ENCODE measurements at regions not wholly inside any gene's neighbourhood (a gene's known extent, or its start where the extent isn't known, plus 50 kb on each side); places are given as distances from the start of the nearest gene placed in this dataset.

- Histone ChIP-seq H3K4me1 (ENCODE audit: insufficient read depth, low read length) (no peaks in the 10 kb centered on the region), H3K79me2 (ENCODE audit: insufficient read depth, low read length) (no peaks in the 10 kb centered on the region), H3K4me3 (replicated peaks in 1 of 3; ENCODE audit: insufficient read depth in 1 of 3, low read depth in 2 of 3, low read length in 3 of 3) (no peak overlapping the region), H3K4me2 (ENCODE audit: low read depth, low read length) (no peak overlapping the region), H3K9ac (ENCODE audit: insufficient read depth, low read depth, low read length) (no peak overlapping the region), H3K27ac (ENCODE audit: extremely low read length, insufficient read depth, low read length) (no peak overlapping the region), H2AFZ (ENCODE audit: low read length) (no peak overlapping the region), H3K9me3 (ENCODE audit: low read length) (no peaks in the 10 kb centered on the region), H4K20me1 (ENCODE audit: insufficient read depth, low read length) (no peaks in the 10 kb centered on the region), H3K27me3 (ENCODE audit: control insufficient read depth in 1 of 2, insufficient read depth in 2 of 2, low read length in 2 of 2) (peaks cover 0 to 1% of the 10 kb centered on the region in 2 experiments; a peak in 1 of 5 replicates), H3K36me3 (replicated peaks in 1 of 2; ENCODE audit: control insufficient read depth in 1 of 2, insufficient read depth in 2 of 2, low read length in 2 of 2) (no peaks in the 10 kb centered on the region)
- TF ChIP-seq CREM (IDR thresholded peaks at IDR 0.05) = no peak
- no peak for TF ChIP-seq CREM (CRISPR knock-in tag; IDR thresholded peaks at IDR 0.05)
- no peak for TF ChIP-seq GATAD2A (CRISPR knock-in tag; IDR thresholded peaks at IDR 0.05)
- no peak for TF ChIP-seq GLMP (CRISPR knock-in tag; IDR thresholded peaks at IDR 0.05; ENCODE audit: borderline replicate concordance)
- TF ChIP-seq SKIL (CRISPR knock-in tag; IDR thresholded peaks at IDR 0.05; ENCODE audit: borderline replicate concordance) = no peak
- TF ChIP-seq PHB2 (IDR thresholded peaks at IDR 0.05; ENCODE audit: partially characterized antibody) = no peak
- no peak for TF ChIP-seq ZIK1 (CRISPR knock-in tag; IDR thresholded peaks at IDR 0.05; ENCODE audit: borderline replicate concordance, low read depth)
- no peak for TF ChIP-seq ATF5 (CRISPR knock-in tag; IDR thresholded peaks at IDR 0.05; ENCODE audit: low read depth)
- no peak for TF ChIP-seq GMEB1 (CRISPR knock-in tag; IDR thresholded peaks at IDR 0.05; ENCODE audit: borderline replicate concordance)
- no peak for TF ChIP-seq REL (CRISPR knock-in tag; conservative IDR thresholded peaks at IDR 0.05)
- TF ChIP-seq CBX1 (IDR thresholded peaks at IDR 0.05; ENCODE audit: low read depth) = no peak
- no peak for TF ChIP-seq ARID5B (CRISPR knock-in tag; IDR thresholded peaks at IDR 0.05)
- TF ChIP-seq NFIC (IDR thresholded peaks at IDR 0.05; ENCODE audit: low read length) = no peak
- TF ChIP-seq FOXA3 (CRISPR knock-in tag; IDR thresholded peaks at IDR 0.05) = no peak
- POLR2A ChIA-PET = no interaction called here
- in situ Hi-C loops (cut with HindIII; ENCODE audit: extremely low pct_ligation_motif_present, low pct_unique_long_range_greater_than_20kb) = no loop called here
- DNase-seq (ENCODE audit: low spot score) (no peak), ATAC-seq (no peak), FAIRE-seq (no peak)
- BruUV-seq (replicated peaks) = no TSS peak
- intact Hi-C loops (cut with micrococcal nuclease; ENCODE audit: unreplicated experiment) = no loop called here
- WGBS (ENCODE audit: low lambda C conversion rate) = 13% methylated on average over 7 of the region's 7 CpGs
- CTCF ChIA-PET (ENCODE audit: low intra/inter-chr PET ratio, low total read pairs) = no interaction called here
Measured at GRCh38 chr5:75837258-75837841, 120.1 kb upstream of the POC5 start.

All from HepG2 (cell line).